ENCODE measurements at regions not wholly inside any gene's neighbourhood (a gene's known extent, or its start where the extent isn't known, plus 50 kb on each side); places are given as distances from the start of the nearest gene placed in this dataset.
"Not testable (repeated sequence)": the region's sequence is repeated elsewhere in the genome, so short reads cannot be mapped to it uniquely, and the experiment has no call there.

GRCh38 chr17:14753383-14753782, 452.5 kb downstream of the HS3ST3B1 start:
- DNase-seq, result no peak

GRCh38 chr17:14752011-14752410, 451.1 kb downstream of the HS3ST3B1 start:
- DNase-seq, result no peak

DNA sequence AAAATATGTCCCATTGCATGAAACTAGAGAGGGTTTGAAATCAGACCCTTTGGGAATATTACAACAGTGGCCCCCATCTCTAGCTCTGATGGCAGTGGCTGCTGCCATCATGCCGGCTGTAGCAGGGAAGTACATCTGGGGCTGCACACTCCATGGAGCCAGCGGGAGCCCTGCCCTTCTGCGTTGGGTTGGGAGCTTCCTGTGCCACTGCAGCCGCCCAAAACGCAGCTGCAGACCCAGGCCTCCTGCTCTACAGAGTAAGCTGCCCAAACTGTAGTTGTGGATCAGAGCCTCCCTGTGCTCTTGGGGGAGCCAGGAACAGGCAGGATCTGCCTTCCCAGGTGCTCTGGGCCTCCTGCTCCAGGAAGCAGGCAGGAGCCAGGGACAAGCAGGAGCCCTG, 450.0 kb downstream of the HS3ST3B1 start:
- DNase-seq, result no peak

- no peak for DNase-seq
These were observed 448.4 kb downstream of the HS3ST3B1 start for GRCh38 chr17:14749269-14749668.

GRCh38 chr17:14748036-14748710, 447.3 kb downstream of the HS3ST3B1 start:
- no peak for DNase-seq

- no peak for DNase-seq
These were observed 446.7 kb downstream of the HS3ST3B1 start for GRCh38 chr17:14747603-14747950.

DNA sequence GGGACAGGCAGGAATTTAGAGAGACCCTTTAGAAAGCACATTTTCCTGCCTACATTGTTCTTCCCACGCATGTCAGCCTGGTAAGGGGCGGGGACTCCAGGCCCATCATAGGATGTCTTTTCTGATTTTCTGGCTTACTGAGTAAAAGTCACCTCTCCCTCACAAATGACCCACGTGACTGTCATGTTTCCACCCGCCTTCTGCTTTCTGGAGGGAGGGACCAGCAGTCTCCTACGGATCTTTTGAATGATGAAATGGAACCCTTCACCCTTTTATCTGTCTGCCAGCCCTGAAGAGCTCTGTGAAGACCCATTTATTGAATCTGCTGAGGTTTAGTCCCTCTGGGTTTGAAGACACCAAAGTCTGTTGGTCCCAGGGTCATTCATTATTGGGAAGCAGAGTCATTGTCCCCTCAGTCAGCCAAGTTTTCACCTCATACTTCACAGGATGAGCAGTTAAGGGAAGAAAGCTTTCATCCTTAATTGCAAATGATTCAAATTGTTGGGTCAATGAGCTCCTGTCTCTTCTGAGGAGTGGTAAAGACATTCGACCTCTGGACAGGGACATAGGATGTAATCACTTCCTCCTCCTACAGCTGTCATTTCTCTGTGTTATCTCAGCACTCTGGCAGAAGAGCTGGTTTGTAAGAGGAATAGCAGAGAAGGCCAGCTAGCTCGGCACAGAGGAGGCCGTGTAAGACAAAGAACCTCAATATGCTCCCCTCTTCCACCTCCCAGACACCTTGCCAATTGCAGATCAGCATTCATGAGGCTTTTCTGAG, 446.1 kb downstream of the HS3ST3B1 start:
- no peak for DNase-seq

DNA sequence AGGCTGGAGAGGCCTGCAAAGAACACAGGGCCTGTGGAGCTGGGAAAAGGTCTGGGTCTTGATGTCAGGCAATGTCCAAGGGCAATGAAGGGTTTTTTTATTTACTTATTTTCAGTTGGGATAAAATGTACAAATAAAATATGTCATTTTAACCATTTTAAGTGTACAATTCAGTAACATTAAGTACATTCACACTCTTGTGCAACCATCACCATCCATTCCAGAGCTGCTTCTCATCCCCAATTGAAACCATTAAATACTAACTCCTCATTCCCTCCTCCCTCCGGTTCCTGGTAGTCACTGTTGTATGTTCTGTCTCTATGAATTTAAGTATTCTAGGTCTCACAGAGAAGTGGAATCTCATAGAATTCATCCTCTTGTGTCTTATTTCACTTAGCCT, 444.7 kb downstream of the HS3ST3B1 start:
- DNase-seq, result no peak

- no peak for DNase-seq
These were observed 444.0 kb downstream of the HS3ST3B1 start for GRCh38 chr17:14744761-14745473.

DNA sequence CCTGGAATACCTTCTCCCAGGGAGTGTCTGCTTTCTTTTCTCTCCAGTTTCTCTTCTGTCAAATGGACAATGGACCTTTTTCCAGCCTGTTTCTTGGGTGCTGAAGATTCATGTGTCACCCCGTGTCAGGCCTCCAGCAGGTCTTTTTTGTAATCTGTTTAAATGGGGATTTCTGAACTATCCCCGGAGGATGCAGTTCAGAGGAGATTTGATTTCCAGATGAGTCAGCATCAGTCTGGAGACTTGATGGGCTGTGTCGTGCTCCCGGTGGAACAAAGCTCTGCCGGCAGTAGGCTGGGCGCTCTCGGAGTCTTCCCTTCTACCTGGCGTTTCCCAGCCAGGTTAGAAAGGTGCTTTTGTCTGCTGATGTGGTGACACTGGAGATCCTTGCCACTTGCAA, 440.6 kb downstream of the HS3ST3B1 start:
- no peak for DNase-seq

GRCh38 chr17:14739656-14740431, 439.0 kb downstream of the HS3ST3B1 start:
- DNase-seq, result no peak

GRCh38 chr17:14738652-14738988, 437.7 kb downstream of the HS3ST3B1 start:
- DNase-seq, result no peak

- DNase-seq, result no peak
These were observed 437.2 kb downstream of the HS3ST3B1 start for GRCh38 chr17:14737984-14738651.

GRCh38 chr17:14736631-14737030, 435.8 kb downstream of the HS3ST3B1 start:
- no peak for DNase-seq

DNA sequence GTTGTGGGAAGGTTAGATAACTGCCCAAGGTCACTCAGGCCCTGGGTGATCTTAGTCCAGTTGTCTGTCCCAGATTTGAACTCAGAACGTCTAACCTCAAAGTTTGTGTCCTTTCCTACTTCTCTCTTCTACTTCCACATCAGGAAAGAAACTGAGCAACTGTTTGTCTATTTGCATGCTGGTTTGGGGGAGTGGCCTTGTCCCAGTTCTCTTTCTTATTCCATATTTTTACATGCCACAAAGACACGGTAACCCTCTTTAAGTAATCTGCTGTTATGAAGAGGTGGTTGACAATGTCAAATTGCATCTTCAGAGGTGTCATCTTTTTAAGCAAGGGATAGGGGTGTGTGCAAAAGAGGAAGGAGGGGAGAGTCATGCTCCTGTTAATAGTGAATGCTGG, 432.5 kb downstream of the HS3ST3B1 start:
- no peak for DNase-seq

GRCh38 chr17:14732211-14732610, 431.3 kb downstream of the HS3ST3B1 start:
- DNase-seq, result no peak

GRCh38 chr17:14731591-14731990, 430.7 kb downstream of the HS3ST3B1 start:
- DNase-seq, result no peak

- no peak for DNase-seq
These were observed 429.9 kb downstream of the HS3ST3B1 start for GRCh38 chr17:14730821-14731220.

- no peak for DNase-seq
These were observed 424.8 kb downstream of the HS3ST3B1 start for GRCh38 chr17:14725729-14726128.

DNA sequence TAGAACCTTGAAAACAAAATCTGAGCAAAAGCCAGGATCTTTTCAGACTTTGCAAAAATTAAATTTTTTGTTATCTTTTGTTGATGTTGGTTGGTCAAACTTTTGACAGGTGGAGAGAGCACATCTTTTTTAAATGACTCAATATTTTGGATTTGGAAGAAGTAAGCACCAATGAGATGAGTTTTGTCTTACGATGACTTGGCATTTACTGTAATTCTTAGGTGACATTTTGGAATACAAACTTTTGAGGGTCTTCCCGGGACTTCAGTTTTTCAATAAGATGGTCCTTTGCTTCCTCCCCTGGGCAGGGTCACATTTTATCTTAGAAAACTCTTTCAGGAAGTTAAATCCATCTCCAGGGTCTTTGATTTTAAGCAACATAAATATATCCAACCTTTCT, 423.9 kb downstream of the HS3ST3B1 start:
- no peak for DNase-seq

GRCh38 chr17:14723349-14723748, 422.5 kb downstream of the HS3ST3B1 start:
- DNase-seq, result not testable (repeated sequence)

DNA sequence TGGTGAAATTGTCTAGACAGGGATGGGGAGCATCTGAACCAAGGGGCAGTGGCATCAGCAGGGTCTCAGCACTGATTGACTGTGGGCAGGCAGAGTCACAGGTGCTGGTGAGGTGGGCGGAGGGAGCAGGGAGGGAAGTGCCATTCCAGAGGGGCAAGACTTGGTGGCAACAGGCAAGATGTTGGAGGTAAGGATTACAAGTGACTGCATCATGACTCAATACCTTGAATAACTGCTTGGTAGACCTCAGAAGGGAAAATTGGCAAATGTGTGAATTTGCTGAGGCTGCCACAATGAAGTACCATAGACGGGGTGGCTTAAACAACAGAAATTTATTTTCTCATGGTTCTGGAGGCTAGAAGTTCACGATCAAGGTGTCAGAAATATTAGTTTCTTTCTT, 419.1 kb downstream of the HS3ST3B1 start:
- DNase-seq, result no peak

GRCh38 chr17:14717859-14718258, 417.0 kb downstream of the HS3ST3B1 start:
- no peak for DNase-seq

Data from NCI-H146 (cell line).